ENCODE measurements at regions not wholly inside any gene's neighbourhood (a gene's known extent, or its start where the extent isn't known, plus 50 kb on each side); places are given as distances from the start of the nearest gene placed in this dataset.
"Not testable (repeated sequence)": the region's sequence is repeated elsewhere in the genome, so short reads cannot be mapped to it uniquely, and the experiment has no call there.

DNA sequence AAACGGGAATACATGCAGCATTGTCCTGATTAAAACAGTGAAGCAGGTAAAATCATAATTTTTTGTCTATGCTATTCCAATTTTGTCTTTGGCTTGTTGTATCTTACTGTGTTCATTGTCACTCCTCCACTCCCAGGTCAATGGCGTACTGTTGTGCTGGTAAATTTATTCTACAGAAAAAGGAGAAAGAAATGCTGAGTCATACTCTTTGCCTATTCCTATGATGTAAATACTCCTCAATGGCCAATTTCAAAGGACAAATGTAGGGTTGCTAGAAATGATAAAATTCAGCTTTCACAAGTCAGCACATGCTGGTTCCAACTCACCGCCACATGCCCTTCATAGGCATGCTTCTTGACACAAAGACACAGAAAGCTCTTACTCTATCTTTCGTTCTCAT, 694.4 kb upstream of the PCDH20 start:
- no peaks in the 10 kb centered on the region for H3K9me3 ChIP-seq (ENCODE audit: control insufficient read depth, insufficient read depth, low read length)
- no peak for TF ChIP-seq CTCF (IDR thresholded peaks at IDR 0.05; ENCODE audit: low read depth, low read length)
- DNase-seq (ENCODE audit: low read depth, low spot score): no peak
- no peak overlapping the region for H3K4me3 ChIP-seq (ENCODE audit: low read depth, low read length)
- ChIA-PET POLR2A (no interaction called here), CTCF (no interaction called here)
- H3K27me3 ChIP-seq (ENCODE audit: control insufficient read depth, insufficient read depth, low read length): no peaks in the 10 kb centered on the region
- no peak overlapping the region for H3K27ac ChIP-seq (ENCODE audit: low read depth, low read length)

DNA sequence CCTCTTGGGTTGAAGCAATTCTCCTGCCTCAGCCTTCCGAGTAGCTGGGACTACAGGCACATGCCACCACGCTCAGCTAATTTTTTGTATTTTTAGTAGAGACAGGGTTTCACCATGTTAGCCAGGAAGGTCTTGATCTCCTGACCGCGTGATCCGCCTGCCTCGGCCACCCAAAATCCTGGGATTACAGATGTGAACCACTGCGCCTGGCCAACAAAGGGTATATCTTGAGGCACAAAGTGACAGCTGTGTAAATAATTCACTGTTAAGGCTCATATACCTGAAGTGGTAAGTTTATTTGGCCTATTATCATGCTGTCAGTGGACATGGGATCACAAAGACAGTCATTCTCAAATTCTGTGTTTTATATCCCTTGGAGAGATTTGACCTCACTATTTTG, 688.5 kb upstream of the PCDH20 start:
- POLR2A ChIA-PET; DNase-seq (ENCODE audit: low read depth, low spot score); H3K9me3 ChIP-seq (ENCODE audit: control insufficient read depth, insufficient read depth, low read length); CTCF ChIA-PET; H3K4me3 ChIP-seq (ENCODE audit: low read depth, low read length); H3K27ac ChIP-seq (ENCODE audit: low read depth, low read length); H3K27me3 ChIP-seq (ENCODE audit: control insufficient read depth, insufficient read depth, low read length): not testable (repeated sequence)

DNA sequence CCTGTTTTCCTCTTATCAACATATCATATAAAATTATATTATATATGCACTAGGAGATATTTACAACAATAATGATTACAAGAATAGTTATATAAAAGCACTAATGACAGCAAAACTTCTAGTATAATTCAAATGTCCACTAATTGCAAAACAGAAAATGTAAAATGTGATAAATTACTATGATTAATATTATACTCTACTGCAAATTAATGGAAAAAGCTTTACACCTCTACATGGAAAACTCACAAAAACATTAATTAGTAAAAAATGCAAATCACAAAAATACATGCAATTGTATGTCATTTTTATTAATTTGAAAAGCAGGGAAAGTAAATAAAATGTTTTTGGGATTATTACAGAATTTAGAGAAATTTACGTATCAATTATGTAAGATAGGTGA, 681.0 kb upstream of the PCDH20 start:
- DNase-seq (ENCODE audit: low read depth, low spot score): no peak
- no peaks in the 10 kb centered on the region; the same call in 1 of the 2 replicates for H3K9me3 ChIP-seq (ENCODE audit: control insufficient read depth, insufficient read depth, low read length)
- H3K4me3 ChIP-seq (ENCODE audit: low read depth, low read length): no peak overlapping the region
- ChIA-PET POLR2A (no interaction called here), CTCF (no interaction called here)
- H3K27ac ChIP-seq (ENCODE audit: low read depth, low read length): no peak overlapping the region
- H3K27me3 ChIP-seq (ENCODE audit: control insufficient read depth, insufficient read depth, low read length): no peaks in the 10 kb centered on the region
- no peak for TF ChIP-seq CTCF (IDR thresholded peaks at IDR 0.05; ENCODE audit: low read depth, low read length)

- no peak overlapping the region for H3K27ac ChIP-seq (ENCODE audit: low read depth, low read length)
- no peaks in the 10 kb centered on the region; the same call in 1 of the 2 replicates for H3K9me3 ChIP-seq (ENCODE audit: control insufficient read depth, insufficient read depth, low read length)
- ChIA-PET POLR2A (no interaction called here), CTCF (no interaction called here)
- no peak for TF ChIP-seq CTCF (IDR thresholded peaks at IDR 0.05; ENCODE audit: low read depth, low read length)
- no peak for DNase-seq (ENCODE audit: low read depth, low spot score)
- no peak overlapping the region for H3K4me3 ChIP-seq (ENCODE audit: low read depth, low read length)
- H3K27me3 ChIP-seq (ENCODE audit: control insufficient read depth, insufficient read depth, low read length): no peaks in the 10 kb centered on the region
Observed at GRCh38 chr13:62094932-62095331, 679.3 kb upstream of the PCDH20 start.

DNA sequence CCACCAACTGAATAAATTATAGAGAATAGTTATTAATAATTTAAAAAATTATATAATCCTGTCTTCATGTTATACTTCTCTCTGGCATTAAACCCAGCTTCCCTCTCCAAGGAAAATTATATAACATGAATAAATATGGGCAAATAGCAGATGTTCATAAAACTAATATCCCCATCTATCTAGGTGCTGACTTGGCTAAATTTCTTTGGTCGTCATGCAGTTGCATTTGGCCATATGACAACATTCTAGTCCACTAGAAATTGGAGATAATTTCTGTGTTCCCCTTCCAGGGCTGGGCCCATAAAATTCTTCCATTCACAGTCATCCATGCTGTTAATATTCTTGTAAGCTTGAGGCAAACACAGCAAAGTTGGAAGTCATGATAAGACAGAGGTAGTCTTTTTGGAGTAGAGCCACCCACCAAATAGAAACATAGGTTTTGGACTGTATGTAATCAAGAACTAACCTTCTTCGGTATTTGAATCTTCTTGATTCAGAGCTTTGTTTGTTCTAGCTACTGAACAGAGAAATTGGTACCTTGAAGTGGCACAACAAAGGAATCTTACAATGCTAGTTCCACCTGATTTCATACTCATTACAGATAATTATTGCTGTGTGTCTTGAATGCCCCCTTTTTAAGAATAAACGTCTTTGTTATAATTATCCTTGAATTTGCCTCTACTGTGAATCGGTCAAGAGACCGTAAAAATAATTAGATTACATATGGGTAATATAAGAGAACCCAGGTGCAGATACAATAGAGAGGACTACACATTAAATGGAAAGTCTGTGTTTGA, 678.5 kb upstream of the PCDH20 start:
- ChIA-PET POLR2A (no interaction called here), CTCF (no interaction called here)
- no peak for DNase-seq (ENCODE audit: low read depth, low spot score)
- Histone ChIP-seq H3K9me3 (ENCODE audit: control insufficient read depth, insufficient read depth, low read length) (no peaks in the 10 kb centered on the region; the same call in 1 of the 2 replicates), H3K4me3 (ENCODE audit: low read depth, low read length) (no peak overlapping the region), H3K27ac (ENCODE audit: low read depth, low read length) (no peak overlapping the region), H3K27me3 (ENCODE audit: control insufficient read depth, insufficient read depth, low read length) (no peaks in the 10 kb centered on the region)
- no peak for TF ChIP-seq CTCF (IDR thresholded peaks at IDR 0.05; ENCODE audit: low read depth, low read length)

Data from AG04450 (cell line).